ENCODE measurements at regions not wholly inside any gene's neighbourhood (a gene's known extent, or its start where the extent isn't known, plus 50 kb on each side); places are given as distances from the start of the nearest gene placed in this dataset.

DNA sequence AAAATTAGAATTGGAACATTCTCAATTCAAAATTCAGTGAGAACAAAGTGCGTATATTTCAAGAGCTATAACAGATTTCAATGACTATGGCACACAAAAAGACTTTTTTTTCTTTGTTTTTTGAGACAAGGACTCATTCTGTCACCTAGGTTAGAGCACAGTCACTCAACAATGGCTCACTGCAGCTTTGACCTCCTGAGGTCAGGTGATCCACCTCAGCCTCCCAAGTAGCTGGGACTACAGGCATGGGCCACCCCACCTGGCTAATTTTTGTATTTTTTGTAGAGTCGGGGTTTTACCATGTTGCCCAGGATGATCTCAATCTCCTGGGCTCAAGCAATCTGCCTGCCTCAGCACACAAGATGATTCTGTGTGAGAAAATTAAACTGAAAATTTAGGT is 51.5 kb downstream of the PIK3C2A start:
- peaks cover 15% of the 10 kb centered on the region; the same call in 2 of the 3 replicates for H3K79me2 ChIP-seq (ENCODE audit: control insufficient read depth, insufficient read depth, low read length)
- FAIRE-seq, result no peak
- in situ Hi-C loops (cut with MboI) (no loop called here), intact Hi-C loops (cut with micrococcal nuclease) (no loop called here)
- H3K4me1 ChIP-seq (replicated peaks in 1 of 2; ENCODE audit: control insufficient read depth in 2 of 2, insufficient read depth in 2 of 2, low read length in 2 of 2), result peaks cover 2 to 12% of the 10 kb centered on the region in 2 experiments; a peak in 4 of 5 replicates
- no peak overlapping the region for H3K9ac ChIP-seq (ENCODE audit: insufficient read depth in 1 of 2, low read depth in 2 of 2, low read length in 2 of 2)
- BruUV-seq (replicated peaks), result no TSS peak
- H3K4me3 ChIP-seq, result no peak overlapping the region
- no peaks in the 10 kb centered on the region for H3K27me3 ChIP-seq (ENCODE audit: control insufficient read depth in 2 of 2, insufficient read depth in 2 of 2, low read length in 2 of 2)
- H2AFZ ChIP-seq (ENCODE audit: low read depth, low read length), result no peak overlapping the region
- peak; percentile 71 for ATAC-seq
- H3K9me3 ChIP-seq (replicated peaks; ENCODE audit: control insufficient read depth, insufficient read depth, low read depth, low read length), result no peaks in the 10 kb centered on the region
- H3K27ac ChIP-seq (ENCODE audit: extremely low read depth, low read depth, low read length), result no peak overlapping the region
- DNase-seq (ENCODE audit: extremely low read depth in 1 of 4, low spot score in 3 of 4), result peak in 1 of 4 experiments; percentile 10
- H3K4me2 ChIP-seq (ENCODE audit: insufficient read depth, low read length), result no peak overlapping the region
- no peak for TF ChIP-seq ZC3H11A (IDR thresholded peaks at IDR 0.05; ENCODE audit: low read depth, low read length)
- TF ChIP-seq ZNF311 (CRISPR knock-in tag; IDR thresholded peaks at IDR 0.05), result no peak
- TF ChIP-seq BCL6 (CRISPR knock-in tag; IDR thresholded peaks at IDR 0.05), result no peak
- TF ChIP-seq NUFIP1 (IDR thresholded peaks at IDR 0.05; ENCODE audit: partially characterized antibody), result no peak
- no peak for TF ChIP-seq ZNF764 (CRISPR knock-in tag; IDR thresholded peaks at IDR 0.05; ENCODE audit: low read depth)
- no peak for TF ChIP-seq STAG1 (CRISPR knock-in tag; IDR thresholded peaks at IDR 0.05; ENCODE audit: borderline replicate concordance)
- TF ChIP-seq NCOR1 (IDR thresholded peaks at IDR 0.05), result no peak
- no peak for TF ChIP-seq FIP1L1 (IDR thresholded peaks at IDR 0.05; ENCODE audit: low read depth, low read length, poor library complexity, severe bottlenecking)
- TF ChIP-seq CC2D1A (IDR thresholded peaks at IDR 0.05), result no peak
- TF ChIP-seq PHTF2 (CRISPR knock-in tag; IDR thresholded peaks at IDR 0.05), result no peak
- TF ChIP-seq TAF15 (IDR thresholded peaks at IDR 0.05; ENCODE audit: low read depth, low read length), result no peak
- TF ChIP-seq, protein P1, sequence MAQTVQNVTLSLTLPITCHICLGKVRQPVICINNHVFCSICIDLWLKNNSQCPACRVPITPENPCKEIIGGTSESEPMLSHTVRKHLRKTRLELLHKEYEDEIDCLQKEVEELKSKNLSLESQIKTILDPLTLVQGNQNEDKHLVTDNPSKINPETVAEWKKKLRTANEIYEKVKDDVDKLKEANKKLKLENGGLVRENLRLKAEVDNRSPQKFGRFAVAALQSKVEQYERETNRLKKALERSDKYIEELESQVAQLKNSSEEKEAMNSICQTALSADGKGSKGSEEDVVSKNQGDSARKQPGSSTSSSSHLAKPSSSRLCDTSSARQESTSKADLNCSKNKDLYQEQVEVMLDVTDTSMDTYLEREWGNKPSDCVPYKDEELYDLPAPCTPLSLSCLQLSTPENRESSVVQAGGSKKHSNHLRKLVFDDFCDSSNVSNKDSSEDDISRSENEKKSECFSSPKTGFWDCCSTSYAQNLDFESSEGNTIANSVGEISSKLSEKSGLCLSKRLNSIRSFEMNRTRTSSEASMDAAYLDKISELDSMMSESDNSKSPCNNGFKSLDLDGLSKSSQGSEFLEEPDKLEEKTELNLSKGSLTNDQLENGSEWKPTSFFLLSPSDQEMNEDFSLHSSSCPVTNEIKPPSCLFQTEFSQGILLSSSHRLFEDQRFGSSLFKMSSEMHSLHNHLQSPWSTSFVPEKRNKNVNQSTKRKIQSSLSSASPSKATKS (CRISPR knock-in tag; IDR thresholded peaks at IDR 0.05), result no peak
- TF ChIP-seq EP400 (IDR thresholded peaks at IDR 0.05), result no peak
- TF ChIP-seq, protein P2, sequence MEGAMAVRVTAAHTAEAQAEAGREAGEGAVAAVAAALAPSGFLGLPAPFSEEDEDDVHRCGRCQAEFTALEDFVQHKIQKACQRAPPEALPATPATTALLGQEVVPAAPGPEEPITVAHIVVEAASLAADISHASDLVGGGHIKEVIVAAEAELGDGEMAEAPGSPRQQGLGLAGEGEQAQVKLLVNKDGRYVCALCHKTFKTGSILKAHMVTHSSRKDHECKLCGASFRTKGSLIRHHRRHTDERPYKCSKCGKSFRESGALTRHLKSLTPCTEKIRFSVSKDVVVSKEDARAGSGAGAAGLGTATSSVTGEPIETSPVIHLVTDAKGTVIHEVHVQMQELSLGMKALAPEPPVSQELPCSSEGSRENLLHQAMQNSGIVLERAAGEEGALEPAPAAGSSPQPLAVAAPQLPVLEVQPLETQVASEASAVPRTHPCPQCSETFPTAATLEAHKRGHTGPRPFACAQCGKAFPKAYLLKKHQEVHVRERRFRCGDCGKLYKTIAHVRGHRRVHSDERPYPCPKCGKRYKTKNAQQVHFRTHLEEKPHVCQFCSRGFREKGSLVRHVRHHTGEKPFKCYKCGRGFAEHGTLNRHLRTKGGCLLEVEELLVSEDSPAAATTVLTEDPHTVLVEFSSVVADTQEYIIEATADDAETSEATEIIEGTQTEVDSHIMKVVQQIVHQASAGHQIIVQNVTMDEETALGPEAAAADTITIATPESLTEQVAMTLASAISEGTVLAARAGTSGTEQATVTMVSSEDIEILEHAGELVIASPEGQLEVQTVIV (CRISPR knock-in tag; IDR thresholded peaks at IDR 0.05; ENCODE audit: borderline replicate concordance), result no peak
- no peak for TF ChIP-seq CBX8 (IDR thresholded peaks at IDR 0.05; ENCODE audit: borderline replicate concordance, extremely low read depth, low read depth, low read length, poor library complexity, severe bottlenecking)
- TF ChIP-seq ETV5 (CRISPR knock-in tag; IDR thresholded peaks at IDR 0.05; ENCODE audit: low read depth), result no peak
- no peak for TF ChIP-seq RB1 (IDR thresholded peaks at IDR 0.05; ENCODE audit: low read depth)
- no peak for TF ChIP-seq CBX2 (IDR thresholded peaks at IDR 0.05; ENCODE audit: insufficient read depth, low read length, poor library complexity, severe bottlenecking)
- ChIA-PET CTCF (ENCODE audit: low intra/inter-chr PET ratio) (no interaction called here), POLR2A (no interaction called here)
- H3K36me3 ChIP-seq (ENCODE audit: control insufficient read depth, insufficient read depth, low read length), result peaks cover 14% of the 10 kb centered on the region; the same call in 2 of the 3 replicates
- H4K20me1 ChIP-seq (replicated peaks; ENCODE audit: control insufficient read depth, insufficient read depth, low read length), result 0 out of 2 replicates have a peak, but pooled peaks cover 3% of the 10 kb centered on the region
- H3K9me1 ChIP-seq (ENCODE audit: control insufficient read depth, insufficient read depth, low read length), result no peaks in the 10 kb centered on the region
- 76% methylated on average over 2 of the region's 2 CpGs for WGBS (ENCODE audit: insufficient coverage, low coverage, missing lambda C conversion rate)

All from K562 (cell line).